ENCODE measurements at regions not wholly inside any gene's neighbourhood (a gene's known extent, or its start where the extent isn't known, plus 50 kb on each side); places are given as distances from the start of the nearest gene placed in this dataset.

GRCh38 chr2:59538398-59538911 is 1015.0 kb downstream of the BCL11A start:
- H3K27me3 ChIP-seq (ENCODE audit: control insufficient read depth, insufficient read depth, low read length), result no peaks in the 10 kb centered on the region
- CTCF ChIA-PET, result interaction anchor here (1.2 kb wide), 1 partner anchor 9 kb away, joined by 4 read pairs; no protein-coding TSS in a partner anchor
- POLR2A ChIA-PET, result no interaction called here
- no peak overlapping the region for H3K4me3 ChIP-seq (ENCODE audit: low read depth, low read length)
- no peaks in the 10 kb centered on the region for H3K36me3 ChIP-seq (ENCODE audit: control insufficient read depth, insufficient read depth, low read length)
- TF ChIP-seq CTCF (IDR thresholded peaks at IDR 0.05; ENCODE audit: insufficient read depth, low read depth, low read length), result no peak
- DNase-seq (ENCODE audit: low read depth), result no peak

- ChIA-PET POLR2A (no interaction called here), CTCF (no interaction called here)
Observed at GRCh38 chr2:59532808-59533207, 1020.6 kb downstream of the BCL11A start.

GRCh38 chr2:59530258-59530657 is 1023.2 kb downstream of the BCL11A start:
- no peak for TF ChIP-seq CTCF (IDR thresholded peaks at IDR 0.05; ENCODE audit: insufficient read depth, low read depth, low read length)
- no peak for DNase-seq (ENCODE audit: low read depth)
- POLR2A ChIA-PET, result no interaction called here
- no peaks in the 10 kb centered on the region for H3K27me3 ChIP-seq (ENCODE audit: control insufficient read depth, insufficient read depth, low read length)
- no peak overlapping the region for H3K4me3 ChIP-seq (ENCODE audit: low read depth, low read length)
- no peaks in the 10 kb centered on the region for H3K36me3 ChIP-seq (ENCODE audit: control insufficient read depth, insufficient read depth, low read length)
- CTCF ChIA-PET, result no interaction called here

More at GRCh38 chr2:59532808-59533207, 1020.6 kb downstream of the BCL11A start:
- Histone ChIP-seq H3K27me3 (ENCODE audit: control insufficient read depth, insufficient read depth, low read length) (no peaks in the 10 kb centered on the region), H3K4me3 (ENCODE audit: low read depth, low read length) (no peak overlapping the region), H3K36me3 (ENCODE audit: control insufficient read depth, insufficient read depth, low read length) (no peaks in the 10 kb centered on the region)
- DNase-seq (ENCODE audit: low read depth), result no peak
- no peak for TF ChIP-seq CTCF (IDR thresholded peaks at IDR 0.05; ENCODE audit: insufficient read depth, low read depth, low read length)

GRCh38 chr2:59529726-59530125 is 1023.7 kb downstream of the BCL11A start:
- ChIA-PET POLR2A (no interaction called here), CTCF (no interaction called here)
- DNase-seq (ENCODE audit: low read depth), result no peak
- TF ChIP-seq CTCF (IDR thresholded peaks at IDR 0.05; ENCODE audit: insufficient read depth, low read depth, low read length), result no peak
- Histone ChIP-seq H3K27me3 (ENCODE audit: control insufficient read depth, insufficient read depth, low read length) (no peaks in the 10 kb centered on the region), H3K4me3 (ENCODE audit: low read depth, low read length) (no peak overlapping the region), H3K36me3 (ENCODE audit: control insufficient read depth, insufficient read depth, low read length) (no peaks in the 10 kb centered on the region)

- ChIA-PET CTCF (no interaction called here), POLR2A (no interaction called here)
- no peaks in the 10 kb centered on the region for H3K36me3 ChIP-seq (ENCODE audit: control insufficient read depth, insufficient read depth, low read length)
- H3K27me3 ChIP-seq (ENCODE audit: control insufficient read depth, insufficient read depth, low read length), result no peaks in the 10 kb centered on the region
- no peak for DNase-seq (ENCODE audit: low read depth)
- no peak overlapping the region for H3K4me3 ChIP-seq (ENCODE audit: low read depth, low read length)
- no peak for TF ChIP-seq CTCF (IDR thresholded peaks at IDR 0.05; ENCODE audit: insufficient read depth, low read depth, low read length)
Observed at GRCh38 chr2:59528525-59528924, 1024.9 kb downstream of the BCL11A start.
